HuH-7.5 (cell line): ENCODE measurements at regions not wholly inside any gene's neighbourhood (a gene's known extent, or its start where the extent isn't known, plus 50 kb on each side); places are given as distances from the start of the nearest gene placed in this dataset.
"Not testable (repeated sequence)": the region's sequence is repeated elsewhere in the genome, so short reads cannot be mapped to it uniquely, and the experiment has no call there.

Experiments
- DNase-seq: peaks from one replicate; pipeline ENCODE4 v3.0.0; 2011; ENCODE audit warnings: low spot score

GRCh38 chr6:82511546-82511945 lies 147.9 kb downstream of the TPBG start:
- DNase-seq: no peak

- not testable (repeated sequence) for DNase-seq
These were observed 154.3 kb downstream of the TPBG start for GRCh38 chr6:82517896-82518295.

GRCh38 chr6:82521369-82521768 lies 157.8 kb downstream of the TPBG start:
- no peak for DNase-seq

GRCh38 chr6:82521861-82522260 lies 158.2 kb downstream of the TPBG start:
- no peak for DNase-seq

- no peak for DNase-seq
These were observed 160.4 kb downstream of the TPBG start for GRCh38 chr6:82524031-82524430.

GRCh38 chr6:82525775-82526495 lies 162.3 kb downstream of the TPBG start:
- DNase-seq: no peak

- DNase-seq: not testable (repeated sequence)
These were observed 166.4 kb downstream of the TPBG start for GRCh38 chr6:82529960-82530460.

- no peak for DNase-seq
These were observed 171.3 kb downstream of the TPBG start for GRCh38 chr6:82534876-82535275.

GRCh38 chr6:82549480-82549879 lies 185.9 kb downstream of the TPBG start:
- not testable (repeated sequence) for DNase-seq

- DNase-seq: not testable (repeated sequence)
These were observed 187.7 kb downstream of the TPBG start for GRCh38 chr6:82551311-82551710.

- DNase-seq: no peak
These were observed 188.2 kb downstream of the TPBG start for GRCh38 chr6:82551831-82552230.

- DNase-seq: no peak
These were observed 190.4 kb downstream of the TPBG start for GRCh38 chr6:82553863-82554531.

GRCh38 chr6:82554666-82555065 lies 191.0 kb downstream of the TPBG start:
- no peak for DNase-seq

GRCh38 chr6:82555801-82556200 lies 192.2 kb downstream of the TPBG start:
- no peak for DNase-seq

GRCh38 chr6:82558531-82558930 lies 194.9 kb downstream of the TPBG start:
- not testable (repeated sequence) for DNase-seq

GRCh38 chr6:82567621-82568020 lies 204.0 kb downstream of the TPBG start:
- DNase-seq: no peak

GRCh38 chr6:82568290-82568993 lies 204.8 kb downstream of the TPBG start:
- DNase-seq: no peak

GRCh38 chr6:82569022-82569421 lies 205.4 kb downstream of the TPBG start:
- DNase-seq: no peak

GRCh38 chr6:82570083-82570482 lies 206.5 kb downstream of the TPBG start:
- DNase-seq: no peak

- no peak for DNase-seq
These were observed 207.8 kb downstream of the TPBG start for GRCh38 chr6:82571455-82571854.

- DNase-seq: no peak
These were observed 209.8 kb downstream of the TPBG start for GRCh38 chr6:82573254-82573972.

- no peak for DNase-seq
These were observed 212.7 kb downstream of the TPBG start for GRCh38 chr6:82576284-82576683.
